ENCODE measurements at regions not wholly inside any gene's neighbourhood (a gene's known extent, or its start where the extent isn't known, plus 50 kb on each side); places are given as distances from the start of the nearest gene placed in this dataset.

DNA sequence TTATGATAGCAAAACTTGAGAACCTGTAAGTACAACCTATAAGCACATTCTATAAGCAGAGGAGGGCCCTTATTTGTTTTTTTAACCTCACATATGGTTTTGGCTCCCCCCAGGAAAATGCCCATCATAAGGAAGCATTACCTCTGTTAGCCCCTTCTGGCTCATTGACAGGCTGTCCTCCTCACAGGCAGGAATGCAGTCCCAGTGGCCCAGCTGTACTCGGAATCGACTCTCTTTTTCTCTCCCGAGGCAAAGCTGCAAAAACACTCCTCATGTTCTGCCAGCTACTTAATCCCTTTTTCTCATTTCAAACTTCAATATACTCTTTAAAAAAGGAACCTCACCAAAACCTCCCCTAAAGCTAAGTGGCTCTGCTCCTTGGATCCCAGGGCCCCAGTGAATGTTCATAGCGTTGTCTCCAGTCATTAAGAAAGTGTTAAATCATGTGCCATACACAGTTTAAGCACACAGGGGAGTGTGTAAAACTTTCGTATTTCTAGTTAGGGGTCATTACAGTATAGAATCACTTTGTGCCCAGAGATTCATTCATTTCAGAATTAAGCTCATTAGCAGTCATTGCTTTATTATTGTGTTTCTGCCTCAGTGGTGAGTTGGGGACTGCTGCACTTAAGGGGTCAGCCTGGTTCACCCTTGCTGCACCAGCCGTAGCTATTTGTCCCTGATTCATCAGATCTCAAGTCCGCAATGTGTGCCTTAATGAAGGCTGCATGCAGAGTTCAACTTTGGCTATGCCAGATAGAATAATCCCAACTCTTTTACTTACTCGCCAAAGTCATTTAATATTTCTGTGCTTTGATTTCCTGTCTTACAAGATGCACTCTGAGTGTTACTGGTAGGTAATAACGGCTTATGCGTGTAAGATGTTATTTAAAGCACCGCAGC lies 57.6 kb downstream of the JRKL start:
- Histone ChIP-seq H3K27ac (ENCODE audit: low read depth, low read length) (no peak overlapping the region), H3K4me3 (ENCODE audit: insufficient read depth, low read length, poor library complexity, severe bottlenecking) (no peak overlapping the region), H3K9ac (ENCODE audit: low read length) (no peak overlapping the region), H3K79me2 (ENCODE audit: insufficient read depth, low read length) (no peaks in the 10 kb centered on the region), H4K20me1 (ENCODE audit: low read depth, low read length) (no peaks in the 10 kb centered on the region), H3K36me3 (ENCODE audit: low read length) (no peaks in the 10 kb centered on the region), H3F3A (ENCODE audit: insufficient read depth) (no peaks in the 10 kb centered on the region), H3K4me2 (ENCODE audit: low read depth, low read length, poor library complexity, severe bottlenecking) (no peak overlapping the region), H3K27me3 (ENCODE audit: low read length) (no peaks in the 10 kb centered on the region), H3K9me3 (ENCODE audit: insufficient read depth, low read length) (no peaks in the 10 kb centered on the region), H3K9me2 (replicated peaks; ENCODE audit: insufficient read depth, low read length) (no peaks in the 10 kb centered on the region), H2AFZ (ENCODE audit: low read depth, low read length, severe bottlenecking) (no peak overlapping the region)
- TF ChIP-seq EZH2phosphoT487 (conservative IDR thresholded peaks at IDR 0.05; ENCODE audit: low read length): no peak
- TF ChIP-seq, protein P1, sequence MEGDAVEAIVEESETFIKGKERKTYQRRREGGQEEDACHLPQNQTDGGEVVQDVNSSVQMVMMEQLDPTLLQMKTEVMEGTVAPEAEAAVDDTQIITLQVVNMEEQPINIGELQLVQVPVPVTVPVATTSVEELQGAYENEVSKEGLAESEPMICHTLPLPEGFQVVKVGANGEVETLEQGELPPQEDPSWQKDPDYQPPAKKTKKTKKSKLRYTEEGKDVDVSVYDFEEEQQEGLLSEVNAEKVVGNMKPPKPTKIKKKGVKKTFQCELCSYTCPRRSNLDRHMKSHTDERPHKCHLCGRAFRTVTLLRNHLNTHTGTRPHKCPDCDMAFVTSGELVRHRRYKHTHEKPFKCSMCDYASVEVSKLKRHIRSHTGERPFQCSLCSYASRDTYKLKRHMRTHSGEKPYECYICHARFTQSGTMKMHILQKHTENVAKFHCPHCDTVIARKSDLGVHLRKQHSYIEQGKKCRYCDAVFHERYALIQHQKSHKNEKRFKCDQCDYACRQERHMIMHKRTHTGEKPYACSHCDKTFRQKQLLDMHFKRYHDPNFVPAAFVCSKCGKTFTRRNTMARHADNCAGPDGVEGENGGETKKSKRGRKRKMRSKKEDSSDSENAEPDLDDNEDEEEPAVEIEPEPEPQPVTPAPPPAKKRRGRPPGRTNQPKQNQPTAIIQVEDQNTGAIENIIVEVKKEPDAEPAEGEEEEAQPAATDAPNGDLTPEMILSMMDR (IDR thresholded peaks at IDR 0.05; ENCODE audit: insufficient read depth, low read length, poor library complexity, severe bottlenecking): no peak

DNA sequence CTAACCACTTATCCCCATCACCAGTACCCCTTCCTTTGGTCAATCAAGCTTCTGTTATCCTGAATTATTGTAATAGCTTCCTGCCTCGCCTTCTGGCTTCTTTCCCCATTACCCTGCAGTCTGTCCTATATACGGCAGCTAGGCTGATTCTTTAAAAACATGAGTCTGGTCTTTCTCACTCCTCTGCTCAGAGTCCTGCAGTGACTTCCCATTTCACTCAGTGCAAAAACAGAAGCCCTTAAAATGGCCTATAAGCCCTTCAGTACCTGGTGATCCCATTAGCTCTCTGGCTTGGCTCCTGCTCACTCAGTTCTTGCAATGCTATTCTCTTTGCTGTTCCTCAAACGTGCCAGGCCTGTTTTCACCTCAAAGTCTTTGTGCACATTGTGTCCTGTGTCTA lies 58.4 kb downstream of the JRKL start:
- Histone ChIP-seq H4K20me1 (ENCODE audit: low read depth, low read length) (no peaks in the 10 kb centered on the region), H3K4me3 (ENCODE audit: insufficient read depth, low read length, poor library complexity, severe bottlenecking) (no peak overlapping the region), H3K9me2 (replicated peaks; ENCODE audit: insufficient read depth, low read length) (no peaks in the 10 kb centered on the region), H3K9me3 (ENCODE audit: insufficient read depth, low read length) (no peaks in the 10 kb centered on the region), H3K79me2 (ENCODE audit: insufficient read depth, low read length) (no peaks in the 10 kb centered on the region), H3F3A (ENCODE audit: insufficient read depth) (no peaks in the 10 kb centered on the region), H3K36me3 (ENCODE audit: low read length) (no peaks in the 10 kb centered on the region), H3K4me2 (ENCODE audit: low read depth, low read length, poor library complexity, severe bottlenecking) (no peak overlapping the region), H3K9ac (ENCODE audit: low read length) (no peak overlapping the region), H3K27me3 (ENCODE audit: low read length) (no peaks in the 10 kb centered on the region), H3K27ac (ENCODE audit: low read depth, low read length) (no peak overlapping the region), H2AFZ (ENCODE audit: low read depth, low read length, severe bottlenecking) (no peak overlapping the region)
- TF ChIP-seq, protein P1 (IDR thresholded peaks at IDR 0.05; ENCODE audit: insufficient read depth, low read length, poor library complexity, severe bottlenecking): no peak
- no peak for TF ChIP-seq EZH2phosphoT487 (conservative IDR thresholded peaks at IDR 0.05; ENCODE audit: low read length)

DNA sequence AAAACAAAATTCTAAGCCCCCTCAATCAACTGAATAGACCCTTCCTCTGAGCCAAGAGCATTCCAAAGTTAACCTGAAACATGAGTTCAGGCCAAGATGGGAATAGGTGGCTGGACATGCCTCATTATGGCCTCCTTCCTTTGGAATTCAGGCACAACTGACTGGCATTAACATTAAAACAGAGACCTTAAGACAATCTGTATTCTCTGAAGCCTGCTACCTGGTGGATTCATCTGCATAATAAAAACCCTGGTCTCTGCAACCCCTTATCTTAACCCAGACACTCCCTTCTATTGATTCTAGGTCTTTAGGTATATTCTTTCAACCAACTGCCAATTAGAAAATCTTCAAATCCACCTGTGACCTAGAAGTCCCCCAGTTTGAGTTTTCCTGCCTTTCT lies 66.3 kb downstream of the JRKL start:
- H3K9me2 ChIP-seq (replicated peaks; ENCODE audit: insufficient read depth, low read length): no peaks in the 10 kb centered on the region
- no peak overlapping the region for H3K27ac ChIP-seq (ENCODE audit: low read depth, low read length)
- H3K27me3 ChIP-seq (ENCODE audit: low read length): no peaks in the 10 kb centered on the region
- H3K36me3 ChIP-seq (ENCODE audit: low read length): no peaks in the 10 kb centered on the region
- H4K20me1 ChIP-seq (ENCODE audit: low read depth, low read length): no peaks in the 10 kb centered on the region
- H3K4me3 ChIP-seq (ENCODE audit: insufficient read depth, low read length, poor library complexity, severe bottlenecking): no peak overlapping the region
- H3K79me2 ChIP-seq (ENCODE audit: insufficient read depth, low read length): no peaks in the 10 kb centered on the region
- no peaks in the 10 kb centered on the region for H3K9me3 ChIP-seq (ENCODE audit: insufficient read depth, low read length)
- no peaks in the 10 kb centered on the region for H3F3A ChIP-seq (ENCODE audit: insufficient read depth)
- H3K4me2 ChIP-seq (ENCODE audit: low read depth, low read length, poor library complexity, severe bottlenecking): no peak overlapping the region
- no peak overlapping the region for H3K9ac ChIP-seq (ENCODE audit: low read length)
- TF ChIP-seq EZH2phosphoT487 (conservative IDR thresholded peaks at IDR 0.05; ENCODE audit: low read length): no peak
- TF ChIP-seq, protein P1 (IDR thresholded peaks at IDR 0.05; ENCODE audit: insufficient read depth, low read length, poor library complexity, severe bottlenecking): no peak
- no peak overlapping the region for H2AFZ ChIP-seq (ENCODE audit: low read depth, low read length, severe bottlenecking)
